Activated T-cell treated with anti-CD3 and anti-CD28 coated beads for 24 hours (primary cell): ENCODE measurements at regions not wholly inside any gene's neighbourhood (a gene's known extent, or its start where the extent isn't known, plus 50 kb on each side); places are given as distances from the start of the nearest gene placed in this dataset.
"Not testable (repeated sequence)": the region's sequence is repeated elsewhere in the genome, so short reads cannot be mapped to it uniquely, and the experiment has no call there.

ENCODE experiments used
- DNase-seq: peaks from one replicate; pipeline ENCODE4 v3.0.0-alpha.2; 2020; ENCODE audit warnings: low read depth

- DNase-seq: not testable (repeated sequence)
Observed at GRCh38 chr9:42656789-42657188, 473.3 kb downstream of the SPATA31A6 start.

GRCh38 chr9:42657496-42657895, 474.0 kb downstream of the SPATA31A6 start:
- DNase-seq: not testable (repeated sequence)

GRCh38 chr9:42697146-42697545, 513.7 kb downstream of the SPATA31A6 start:
- not testable (repeated sequence) for DNase-seq

- not testable (repeated sequence) for DNase-seq
Observed at GRCh38 chr9:42702890-42703289, 519.4 kb downstream of the SPATA31A6 start.

- DNase-seq: peak; percentile 7
Observed at GRCh38 chr9:42724841-42725835, 541.7 kb downstream of the SPATA31A6 start.

GRCh38 chr9:42743030-42743814, 559.8 kb downstream of the SPATA31A6 start:
- peak; percentile 39 for DNase-seq

- not testable (repeated sequence) for DNase-seq
Observed at GRCh38 chr9:42757251-42757650, 573.8 kb downstream of the SPATA31A6 start.

GRCh38 chr9:42759320-42759719, 575.9 kb downstream of the SPATA31A6 start:
- DNase-seq: not testable (repeated sequence)

- not testable (repeated sequence) for DNase-seq
Observed at GRCh38 chr9:42782201-42782600, 598.7 kb downstream of the SPATA31A6 start.

GRCh38 chr9:42792725-42793124, 609.3 kb downstream of the SPATA31A6 start:
- not testable (repeated sequence) for DNase-seq

- DNase-seq: not testable (repeated sequence)
Observed at GRCh38 chr9:42798571-42798970, 615.1 kb downstream of the SPATA31A6 start.

GRCh38 chr9:42802716-42803115, 619.3 kb downstream of the SPATA31A6 start:
- not testable (repeated sequence) for DNase-seq

GRCh38 chr9:42806674-42807073, 623.2 kb downstream of the SPATA31A6 start:
- DNase-seq: not testable (repeated sequence)

- not testable (repeated sequence) for DNase-seq
Observed at GRCh38 chr9:42821468-42821867, 638.0 kb downstream of the SPATA31A6 start.

GRCh38 chr9:42848156-42848555, 664.7 kb downstream of the SPATA31A6 start:
- DNase-seq: not testable (repeated sequence)

GRCh38 chr9:42850896-42851693, 667.6 kb downstream of the SPATA31A6 start:
- DNase-seq: not testable (repeated sequence)

GRCh38 chr9:42851701-42852100, 668.2 kb downstream of the SPATA31A6 start:
- not testable (repeated sequence) for DNase-seq

GRCh38 chr9:42852133-42852930, 668.9 kb downstream of the SPATA31A6 start:
- DNase-seq: not testable (repeated sequence)

GRCh38 chr9:42860133-42860532, 676.7 kb downstream of the SPATA31A6 start:
- DNase-seq: not testable (repeated sequence)

- DNase-seq: not testable (repeated sequence)
Observed at GRCh38 chr9:42862465-42862864, 679.0 kb downstream of the SPATA31A6 start.
